ENCODE measurements at regions not wholly inside any gene's neighbourhood (a gene's known extent, or its start where the extent isn't known, plus 50 kb on each side); places are given as distances from the start of the nearest gene placed in this dataset.

DNA sequence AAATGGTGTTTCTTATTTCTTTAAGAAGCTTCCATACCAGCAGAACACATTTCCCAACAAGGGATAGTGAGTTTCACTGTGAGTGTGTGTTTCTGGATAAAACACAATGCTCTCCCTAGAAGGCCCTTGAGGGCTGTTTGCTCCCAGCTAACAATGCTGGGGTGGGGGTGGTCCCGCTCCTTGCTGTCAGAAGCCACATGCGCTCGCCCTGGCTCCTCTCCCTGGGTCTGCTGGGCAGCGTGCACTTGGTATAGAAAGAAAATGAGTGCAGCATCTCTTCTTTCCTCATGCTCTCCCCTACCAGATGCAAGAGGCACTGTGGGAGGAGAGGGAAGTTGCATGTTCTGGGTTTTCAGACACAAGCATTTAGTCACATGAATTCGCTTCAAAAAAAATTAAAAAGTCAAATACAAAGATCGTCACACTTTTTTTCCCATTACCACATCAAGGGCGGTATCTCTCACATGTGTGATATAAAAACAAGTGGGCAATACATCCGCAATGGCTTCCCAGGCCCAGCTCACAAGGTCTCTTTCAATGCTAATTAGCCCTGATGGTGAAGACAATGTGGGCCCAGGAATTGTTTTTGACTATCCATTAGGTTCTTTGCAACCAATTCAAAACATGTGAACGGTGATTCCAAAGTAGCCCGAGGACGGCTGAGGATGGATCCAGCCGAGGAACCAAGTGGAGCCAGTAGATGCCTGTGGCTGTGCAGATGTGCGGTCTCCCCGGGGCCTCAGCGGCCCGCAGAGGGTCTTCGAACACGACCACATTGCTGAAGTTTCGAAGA lies 603.6 kb downstream of the IRX1 start:
- Histone ChIP-seq H3K27me3 (replicated peaks in 1 of 4; ENCODE audit: control extremely low read depth in 1 of 4, control insufficient read depth in 3 of 4, insufficient read depth in 4 of 4, low read length in 3 of 4) (no peaks in the 10 kb centered on the region), H2AFZ (ENCODE audit: insufficient read depth, low read depth, low read length, poor library complexity, severe bottlenecking) (no peak overlapping the region), H3K4me3 (ENCODE audit: control extremely low read depth in 1 of 5, extremely low read depth in 1 of 5, insufficient read depth in 1 of 5, low read depth in 2 of 5, low read length in 4 of 5) (no peak overlapping the region), H3K79me2 (ENCODE audit: control insufficient read depth, insufficient read depth, low read length) (no peaks in the 10 kb centered on the region), H3K4me1 (ENCODE audit: control insufficient read depth in 2 of 2, insufficient read depth in 2 of 2, low read length in 2 of 2) (no peaks in the 10 kb centered on the region), H4K20me1 (ENCODE audit: control insufficient read depth, insufficient read depth, low read length, poor library complexity, severe bottlenecking) (no peaks in the 10 kb centered on the region), H3K9ac (ENCODE audit: low read length) (no peak overlapping the region), H3K27ac (ENCODE audit: low read length in 2 of 2) (no peak overlapping the region), H3K4me2 (replicated peaks; ENCODE audit: low read depth, low read length, poor library complexity, severe bottlenecking) (no peak overlapping the region), H3K9me3 (ENCODE audit: control extremely low read depth in 1 of 3, control insufficient read depth in 2 of 3, insufficient read depth in 1 of 3, low read length in 2 of 3) (no peaks in the 10 kb centered on the region), H3K36me3 (replicated peaks in 1 of 2; ENCODE audit: control extremely low read depth in 1 of 2, control insufficient read depth in 1 of 2, extremely low read depth in 1 of 2, insufficient read depth in 2 of 2, low read length in 1 of 2) (no peaks in the 10 kb centered on the region)
- Mint-ChIP-seq H3K27me3 (no peaks in the 10 kb centered on the region), H3K4me1 (no peaks in the 10 kb centered on the region), H3K27ac (no peak overlapping the region), H3K4me3 (no peak overlapping the region), H3K9me3 (ENCODE audit: insufficient read depth) (peaks cover 3% of the 10 kb centered on the region)
- ChIA-PET CTCF (no interaction called here), POLR2A (no interaction called here)
- WGBS (ENCODE audit: insufficient coverage), result 95% methylated on average over 11 of the region's 19 CpGs
- DNase-seq, result no peak
- ATAC-seq (ENCODE audit: low read depth), result no peak
- intact Hi-C loops (cut with micrococcal nuclease), result no loop called here
- TF ChIP-seq, protein P1, sequence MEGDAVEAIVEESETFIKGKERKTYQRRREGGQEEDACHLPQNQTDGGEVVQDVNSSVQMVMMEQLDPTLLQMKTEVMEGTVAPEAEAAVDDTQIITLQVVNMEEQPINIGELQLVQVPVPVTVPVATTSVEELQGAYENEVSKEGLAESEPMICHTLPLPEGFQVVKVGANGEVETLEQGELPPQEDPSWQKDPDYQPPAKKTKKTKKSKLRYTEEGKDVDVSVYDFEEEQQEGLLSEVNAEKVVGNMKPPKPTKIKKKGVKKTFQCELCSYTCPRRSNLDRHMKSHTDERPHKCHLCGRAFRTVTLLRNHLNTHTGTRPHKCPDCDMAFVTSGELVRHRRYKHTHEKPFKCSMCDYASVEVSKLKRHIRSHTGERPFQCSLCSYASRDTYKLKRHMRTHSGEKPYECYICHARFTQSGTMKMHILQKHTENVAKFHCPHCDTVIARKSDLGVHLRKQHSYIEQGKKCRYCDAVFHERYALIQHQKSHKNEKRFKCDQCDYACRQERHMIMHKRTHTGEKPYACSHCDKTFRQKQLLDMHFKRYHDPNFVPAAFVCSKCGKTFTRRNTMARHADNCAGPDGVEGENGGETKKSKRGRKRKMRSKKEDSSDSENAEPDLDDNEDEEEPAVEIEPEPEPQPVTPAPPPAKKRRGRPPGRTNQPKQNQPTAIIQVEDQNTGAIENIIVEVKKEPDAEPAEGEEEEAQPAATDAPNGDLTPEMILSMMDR (IDR thresholded peaks at IDR 0.05), result no peak
- no peak for TF ChIP-seq EZH2 (IDR thresholded peaks at IDR 0.05; ENCODE audit: borderline replicate concordance, insufficient read depth, low read depth, low read length, poor library complexity, severe bottlenecking)

- Histone ChIP-seq H3K4me2 (replicated peaks; ENCODE audit: low read depth, low read length, poor library complexity, severe bottlenecking) (no peak overlapping the region), H2AFZ (ENCODE audit: insufficient read depth, low read depth, low read length, poor library complexity, severe bottlenecking) (no peak overlapping the region), H4K20me1 (ENCODE audit: control insufficient read depth, insufficient read depth, low read length, poor library complexity, severe bottlenecking) (no peaks in the 10 kb centered on the region), H3K36me3 (replicated peaks in 1 of 2; ENCODE audit: control extremely low read depth in 1 of 2, control insufficient read depth in 1 of 2, extremely low read depth in 1 of 2, insufficient read depth in 2 of 2, low read length in 1 of 2) (no peaks in the 10 kb centered on the region), H3K9me3 (ENCODE audit: control extremely low read depth in 1 of 3, control insufficient read depth in 2 of 3, insufficient read depth in 1 of 3, low read length in 2 of 3) (peaks cover 0 to 7% (median 0%) of the 10 kb centered on the region in 3 donors), H3K27me3 (replicated peaks in 1 of 4; ENCODE audit: control extremely low read depth in 1 of 4, control insufficient read depth in 3 of 4, insufficient read depth in 4 of 4, low read length in 3 of 4) (no peaks in the 10 kb centered on the region), H3K9ac (ENCODE audit: low read length) (no peak overlapping the region), H3K4me3 (ENCODE audit: control extremely low read depth in 1 of 5, extremely low read depth in 1 of 5, insufficient read depth in 1 of 5, low read depth in 2 of 5, low read length in 4 of 5) (no peak overlapping the region), H3K27ac (ENCODE audit: low read length in 2 of 2) (no peak overlapping the region), H3K79me2 (ENCODE audit: control insufficient read depth, insufficient read depth, low read length) (no peaks in the 10 kb centered on the region), H3K4me1 (ENCODE audit: control insufficient read depth in 2 of 2, insufficient read depth in 2 of 2, low read length in 2 of 2) (no peaks in the 10 kb centered on the region)
- POLR2A ChIA-PET, result no interaction called here
- DNase-seq, result no peak
- no peak for ATAC-seq (ENCODE audit: low read depth)
- CTCF ChIA-PET, result no interaction called here
- 78% methylated on average over 4 of the region's 4 CpGs for WGBS (ENCODE audit: insufficient coverage)
- H3K9me3 Mint-ChIP-seq (ENCODE audit: insufficient read depth), result no peaks in the 10 kb centered on the region
- no peaks in the 10 kb centered on the region for H3K4me1 Mint-ChIP-seq
- intact Hi-C loops (cut with micrococcal nuclease), result no loop called here
- H3K4me3 Mint-ChIP-seq, result no peak overlapping the region
- H3K27ac Mint-ChIP-seq, result no peak overlapping the region
- no peak for TF ChIP-seq EZH2 (IDR thresholded peaks at IDR 0.05; ENCODE audit: borderline replicate concordance, insufficient read depth, low read depth, low read length, poor library complexity, severe bottlenecking)
- TF ChIP-seq, protein P1 (IDR thresholded peaks at IDR 0.05), result no peak
- no peaks in the 10 kb centered on the region for H3K27me3 Mint-ChIP-seq
These were observed 607.5 kb downstream of the IRX1 start for GRCh38 chr5:4203146-4203545.
